ENCODE measurements at regions not wholly inside any gene's neighbourhood (a gene's known extent, or its start where the extent isn't known, plus 50 kb on each side); places are given as distances from the start of the nearest gene placed in this dataset.
A peak's percentile ranks its signal among the peaks of the same experiment; 100 is the strongest.

DNA sequence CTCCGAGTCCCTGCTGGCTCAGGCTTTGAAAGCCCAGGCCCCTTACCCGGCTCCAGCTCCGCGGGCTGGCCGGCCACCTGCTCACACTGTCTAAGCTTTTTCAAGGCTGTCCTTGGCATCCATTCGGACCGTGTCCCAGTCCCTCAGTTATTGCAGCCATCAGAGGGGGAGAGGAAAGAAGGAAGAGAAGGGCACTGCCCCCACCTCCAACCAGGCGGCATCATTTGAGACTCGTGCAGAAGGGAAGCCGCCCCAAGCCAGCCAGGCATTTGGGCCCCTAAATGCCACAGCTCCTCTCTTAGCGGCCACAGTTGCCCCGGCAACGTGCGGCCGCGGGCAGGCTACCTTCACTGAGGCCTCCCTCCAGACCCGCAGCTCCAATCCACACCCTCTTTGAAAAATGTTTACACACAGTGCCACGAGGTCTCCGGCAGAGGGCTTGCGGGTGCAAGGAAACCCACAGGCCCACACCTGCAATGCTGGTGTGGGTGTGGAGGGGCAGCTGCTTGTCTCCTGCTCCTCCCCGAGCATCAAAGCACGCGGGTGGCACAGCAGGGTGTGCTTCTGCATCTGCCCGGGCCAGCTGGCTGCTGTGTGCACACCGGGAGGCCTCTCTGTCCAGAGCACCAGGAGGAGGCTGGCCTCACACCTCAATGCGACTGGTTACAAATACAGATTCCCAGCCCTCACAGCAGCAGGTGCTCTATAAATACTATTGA, 124.4 kb downstream of the CTTN start:
- DNase-seq, result peak; percentile 80

DNA sequence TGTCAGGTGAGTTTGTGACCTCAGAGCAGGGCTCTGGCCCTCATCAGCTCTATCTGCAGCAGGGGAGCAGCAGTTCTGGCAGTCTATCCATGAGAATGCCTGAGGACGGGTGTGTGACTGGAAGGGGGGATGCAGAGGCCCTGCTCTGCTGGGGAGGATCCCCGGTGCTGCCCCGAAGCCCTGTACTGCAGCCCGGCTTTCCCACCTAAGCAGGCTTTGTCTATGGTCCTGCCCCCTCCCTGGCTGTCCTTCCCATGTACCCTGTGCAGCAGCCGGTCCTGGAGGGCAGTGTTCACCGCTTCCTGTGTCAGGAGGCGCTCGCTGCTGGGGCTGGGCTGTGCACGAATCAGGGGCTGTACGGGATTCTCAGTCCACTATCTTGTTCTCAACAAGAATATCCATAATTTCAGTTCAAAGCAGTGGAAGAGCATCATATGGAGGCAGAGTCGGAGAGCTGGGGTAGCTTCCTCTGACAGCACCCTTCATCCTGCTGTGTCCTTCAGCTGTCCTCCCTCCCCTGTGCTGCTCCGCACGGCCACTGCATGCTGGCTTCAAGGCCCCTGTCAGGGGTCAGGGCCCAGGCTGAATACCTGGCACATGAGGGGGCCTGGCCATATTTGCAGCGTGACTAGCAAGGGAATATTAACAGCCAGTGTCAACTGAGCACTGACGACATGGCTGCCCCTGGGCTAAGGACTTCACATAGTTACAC, 125.2 kb downstream of the CTTN start:
- DNase-seq, result no peak

DNA sequence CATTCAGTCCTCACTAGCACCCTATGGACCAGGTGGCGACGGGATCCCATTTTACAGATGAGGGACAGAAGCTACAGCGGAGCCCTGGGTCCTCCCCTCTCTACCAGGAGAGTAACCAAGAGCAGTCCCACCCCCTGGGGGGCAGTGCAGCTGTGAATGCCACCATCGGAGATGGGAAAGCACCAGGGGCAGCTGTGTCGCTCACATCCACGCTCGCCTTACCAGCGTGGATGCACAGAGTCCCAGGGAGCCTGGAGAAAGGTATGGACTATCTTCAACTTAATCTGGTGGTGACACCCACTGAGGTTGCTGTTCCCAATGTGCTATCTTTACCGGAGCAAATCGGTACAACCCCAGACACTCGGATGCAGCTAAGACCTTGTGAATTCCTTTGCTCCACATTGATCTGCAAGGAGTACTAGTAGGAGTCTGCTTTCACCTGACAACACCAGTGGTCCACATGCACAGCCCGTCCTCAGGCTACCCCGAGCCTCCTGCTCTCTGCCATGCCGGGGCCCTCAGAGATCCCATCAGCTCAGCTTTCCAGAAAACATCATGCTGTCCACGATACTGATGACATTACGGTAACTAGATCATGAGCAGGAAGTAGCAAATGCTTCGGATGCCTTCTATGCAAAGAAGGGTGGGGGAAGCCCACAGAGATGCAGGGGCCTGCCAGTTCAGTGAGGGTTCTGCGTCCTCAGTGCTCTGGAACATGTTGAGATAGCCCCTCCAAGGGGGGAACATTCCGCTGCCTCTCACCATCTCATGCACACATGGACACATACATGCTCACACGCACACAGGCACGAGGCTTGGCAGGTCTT, 126.0 kb downstream of the CTTN start:
- DNase-seq, result no peak

DNA sequence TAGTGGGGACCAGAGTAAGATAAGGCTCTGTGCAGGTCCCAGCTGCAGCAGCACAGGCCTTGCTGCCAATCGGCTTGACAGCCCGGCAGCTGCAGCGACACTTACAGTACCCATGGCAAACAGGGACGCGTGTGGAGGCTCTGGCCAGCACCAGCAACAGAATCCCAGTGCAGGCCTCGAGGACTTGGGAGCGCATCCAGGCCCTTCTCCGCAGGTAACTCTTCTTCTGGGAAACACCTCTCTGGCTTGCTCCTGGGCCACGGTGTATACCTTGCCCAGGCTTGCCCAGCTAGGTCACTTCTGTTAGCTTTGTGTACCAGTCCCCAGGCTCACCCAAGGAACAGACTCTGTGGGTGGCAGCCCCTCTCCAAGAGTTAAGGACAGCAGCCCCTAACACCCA, 126.7 kb downstream of the CTTN start:
- no peak for DNase-seq

DNA sequence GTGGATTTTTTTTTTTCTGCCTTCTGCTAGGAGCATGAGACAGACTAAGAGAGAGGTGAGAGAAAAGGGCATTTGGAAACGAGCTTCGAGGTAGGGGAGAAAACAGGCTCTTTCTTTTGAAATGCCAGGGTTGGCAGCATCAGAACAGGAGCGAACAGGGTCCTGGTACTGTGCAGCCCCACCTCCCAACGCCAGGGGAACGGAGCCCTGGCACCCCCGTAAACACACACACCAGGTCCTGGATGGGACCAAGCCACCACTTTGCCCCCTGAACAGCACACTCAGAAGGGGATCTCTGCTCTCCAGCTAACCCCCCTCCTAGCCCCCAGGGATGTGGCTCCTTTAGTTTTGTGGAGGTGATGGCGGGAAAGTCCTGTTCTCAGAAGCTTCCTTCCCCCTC, 127.1 kb downstream of the CTTN start:
- DNase-seq, result no peak

DNA sequence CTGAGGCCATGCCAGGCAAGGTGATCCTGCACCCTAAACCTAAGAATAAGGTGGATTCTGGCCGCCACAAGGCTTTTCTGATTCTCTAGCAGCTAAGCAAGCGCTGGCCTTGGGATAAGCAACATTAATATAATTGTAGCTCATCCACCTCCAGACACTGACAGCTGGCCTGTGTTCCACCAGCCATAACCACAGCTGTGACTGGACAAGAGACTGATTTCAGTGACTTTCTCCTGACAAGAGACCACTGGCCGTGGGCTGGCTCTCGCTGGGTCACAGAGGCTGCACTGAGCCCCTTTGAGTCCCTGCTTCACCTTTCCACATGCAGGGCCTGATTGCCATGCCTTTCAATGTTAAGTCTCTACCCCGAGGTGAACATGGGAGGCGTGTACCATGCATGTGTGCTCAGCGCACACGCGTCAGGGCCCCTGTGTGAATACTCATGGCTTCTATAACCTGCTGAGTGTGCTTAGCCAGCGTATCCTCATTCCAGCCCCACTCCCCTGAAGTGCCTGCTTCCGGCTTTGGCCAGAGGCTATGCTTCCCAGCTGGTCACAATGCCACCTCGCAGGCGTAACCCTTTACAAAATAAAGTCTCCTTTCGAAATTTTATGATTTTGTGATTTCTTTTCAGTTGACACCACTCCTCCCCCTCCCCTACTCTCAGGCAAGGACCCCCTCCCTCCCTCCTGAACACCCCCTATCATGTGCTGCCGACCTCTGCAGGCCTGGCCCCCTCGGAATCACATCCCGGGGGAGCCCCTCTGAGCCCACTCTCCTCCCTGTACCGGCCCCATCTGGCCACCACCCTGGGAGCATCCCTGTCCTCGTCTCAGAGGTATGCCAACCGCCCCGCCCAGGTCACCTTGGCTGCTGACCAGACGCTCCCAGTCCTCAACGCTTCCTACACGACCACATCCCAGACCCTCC, 128.1 kb downstream of the CTTN start:
- no peak for DNase-seq

DNA sequence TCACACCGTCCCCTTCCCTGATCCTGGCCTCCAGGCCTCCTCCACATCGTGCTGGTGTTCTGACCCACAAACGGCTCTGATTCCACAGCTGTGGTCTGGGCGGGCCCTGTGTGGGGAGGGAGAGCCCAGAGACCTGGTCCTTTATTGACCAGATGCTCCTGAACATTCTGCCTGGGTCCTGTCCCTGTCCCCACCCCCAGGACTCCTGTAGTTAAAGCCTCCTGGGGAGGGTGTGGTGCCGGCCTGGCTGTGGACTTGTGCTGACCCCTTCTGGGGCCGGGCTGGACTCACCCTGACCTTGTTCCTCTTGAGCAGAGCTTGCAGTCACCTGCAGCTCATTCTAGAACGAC, 128.7 kb downstream of the CTTN start:
- no peak for DNase-seq

DNA sequence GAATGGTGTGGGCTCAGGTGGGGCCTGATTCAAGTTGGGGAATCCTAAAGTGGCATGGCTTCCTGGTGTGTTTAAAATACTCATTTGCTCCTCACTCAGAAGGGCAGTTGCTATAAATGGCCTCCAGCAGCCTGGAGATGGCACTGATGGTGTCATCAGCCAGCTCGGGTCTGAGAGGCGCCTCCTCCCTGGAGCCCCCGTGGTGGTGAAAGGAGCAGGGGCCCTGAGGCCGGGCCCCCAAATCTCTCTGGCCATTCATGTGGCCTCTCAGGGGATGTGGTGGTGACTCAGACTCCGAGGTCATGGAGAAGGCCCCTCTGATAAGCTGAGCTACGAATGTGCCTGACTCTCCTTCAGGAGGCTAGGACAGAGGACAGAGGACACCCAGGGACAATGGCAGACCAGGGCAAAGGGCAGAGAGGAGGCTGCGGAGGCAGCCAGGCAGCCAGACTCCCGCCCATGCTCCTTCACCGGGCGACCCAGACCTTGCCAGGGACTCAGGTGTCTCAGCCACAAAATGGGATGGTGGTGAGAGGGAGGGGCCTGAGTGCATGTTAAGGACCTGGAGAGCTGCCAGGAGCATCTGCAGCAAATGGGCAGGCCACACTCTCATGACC, 129.2 kb downstream of the CTTN start:
- no peak for DNase-seq

DNA sequence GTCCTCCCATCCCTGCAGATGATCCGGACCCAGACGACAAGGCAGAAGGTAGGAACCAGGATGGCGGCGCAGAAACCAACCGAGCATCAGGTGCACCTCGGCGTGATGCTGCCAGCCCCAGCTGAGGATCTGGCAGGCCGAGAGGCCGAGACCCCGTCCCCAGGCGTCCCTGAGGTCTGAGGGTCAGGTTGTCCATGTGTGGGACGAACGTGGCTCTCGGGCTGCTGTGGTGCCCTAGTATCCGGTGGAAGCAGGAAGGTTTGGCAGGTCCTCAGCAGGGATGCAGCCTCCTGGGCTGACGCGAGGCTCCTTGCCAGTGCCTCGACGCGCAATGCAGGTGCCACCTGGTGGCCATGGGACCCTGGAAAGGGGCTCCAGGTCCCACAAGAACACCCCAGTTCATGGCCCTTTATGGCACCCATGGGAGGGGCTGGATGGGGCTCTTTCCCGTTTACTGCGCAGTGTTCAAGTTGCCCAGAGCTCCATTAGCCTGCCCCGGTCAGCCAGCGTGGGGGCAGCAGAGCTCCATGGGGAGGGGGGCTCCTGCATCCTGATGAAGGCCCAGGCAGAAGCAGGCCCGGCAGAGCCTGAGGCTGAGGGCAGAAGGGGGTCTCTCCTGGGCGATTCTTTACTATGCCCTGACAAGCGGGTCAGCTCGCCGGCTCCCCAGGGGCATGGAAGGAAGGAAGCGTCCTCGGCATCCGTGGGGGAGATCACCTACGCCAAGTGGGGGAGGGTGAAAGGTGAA, 129.9 kb downstream of the CTTN start:
- DNase-seq, result no peak

DNA sequence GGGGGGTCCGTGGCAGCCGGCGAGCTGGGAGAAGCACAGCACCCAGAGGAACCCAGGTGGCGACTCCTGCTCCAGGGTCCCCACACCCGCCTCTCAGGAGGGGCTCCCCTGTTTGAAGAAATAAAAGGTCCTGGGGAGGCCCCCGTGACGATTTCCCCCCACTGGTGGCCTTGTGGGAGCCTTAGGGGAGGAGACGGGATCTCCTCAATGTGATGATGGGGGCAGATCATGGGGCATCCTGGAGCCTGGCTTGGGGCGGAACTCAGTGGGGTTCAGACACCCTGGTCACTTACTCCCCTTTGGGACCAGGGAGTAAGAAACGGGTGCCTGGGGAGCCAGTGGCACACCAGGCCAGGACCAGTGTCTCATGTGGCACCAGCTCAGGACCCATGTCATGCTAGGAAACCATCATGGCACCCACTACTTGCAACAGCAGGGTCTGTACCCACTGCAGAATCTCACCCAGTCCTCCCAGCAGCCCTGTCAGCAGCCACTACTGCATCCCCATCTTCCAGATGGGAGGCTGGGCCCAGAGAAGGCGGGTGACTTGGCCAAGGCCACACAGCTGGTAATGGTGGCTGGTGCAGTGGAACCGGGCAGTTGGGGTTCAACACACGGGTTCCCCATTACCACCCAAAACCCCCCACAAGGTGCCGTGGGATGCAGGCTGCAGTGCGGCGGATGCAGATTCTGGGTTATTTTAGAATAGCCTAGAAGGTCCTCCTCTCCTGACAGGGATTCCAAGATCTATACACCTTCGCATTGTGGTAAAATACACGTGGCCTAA, 130.7 kb downstream of the CTTN start:
- no peak for DNase-seq

DNA sequence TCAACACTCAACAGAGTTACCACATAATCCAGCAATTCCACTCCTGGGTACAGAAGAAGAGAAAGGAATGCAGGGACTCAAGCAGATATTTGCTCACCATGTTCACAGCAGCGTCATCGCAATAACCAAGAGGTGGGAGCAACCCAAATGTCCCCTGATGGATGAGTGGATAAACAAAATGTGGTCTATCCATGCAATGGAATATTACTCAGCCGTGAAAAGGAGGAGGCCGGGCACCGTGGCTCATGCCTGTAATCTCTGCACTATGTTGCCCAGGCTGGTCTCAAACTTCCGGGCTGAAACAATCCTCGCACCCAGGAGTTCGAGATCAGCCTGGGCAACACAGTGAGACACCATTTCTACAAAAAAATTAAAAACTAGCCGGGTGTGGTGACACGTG, 131.7 kb downstream of the CTTN start:
- no peak for DNase-seq

DNA sequence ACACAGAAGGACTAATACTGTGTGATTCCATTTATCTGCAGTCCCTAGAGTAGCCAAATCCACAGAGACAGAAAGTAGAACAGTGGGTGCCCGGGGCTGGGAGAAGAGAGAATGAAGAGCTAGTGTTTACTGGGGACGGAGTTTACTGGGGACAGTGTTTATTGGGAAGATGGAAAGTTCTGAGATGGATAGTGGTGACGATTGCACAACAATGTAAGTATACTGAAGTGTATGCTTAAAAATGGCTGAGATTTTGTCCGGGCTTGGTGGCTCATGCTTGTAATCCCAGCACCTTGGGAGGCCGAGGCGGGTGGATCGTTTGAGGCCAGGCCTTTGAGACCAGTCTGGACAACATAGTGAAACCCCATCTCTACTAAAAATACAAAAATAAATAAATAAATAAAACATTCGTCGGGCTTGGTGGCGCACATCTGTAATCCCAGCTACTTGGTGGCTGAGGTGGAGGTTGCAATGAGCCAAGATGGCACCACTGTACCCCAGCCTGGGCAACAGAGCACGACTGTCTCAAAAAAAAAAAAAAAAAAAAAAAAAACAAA, 132.4 kb downstream of the CTTN start:
- DNase-seq, result no peak

DNA sequence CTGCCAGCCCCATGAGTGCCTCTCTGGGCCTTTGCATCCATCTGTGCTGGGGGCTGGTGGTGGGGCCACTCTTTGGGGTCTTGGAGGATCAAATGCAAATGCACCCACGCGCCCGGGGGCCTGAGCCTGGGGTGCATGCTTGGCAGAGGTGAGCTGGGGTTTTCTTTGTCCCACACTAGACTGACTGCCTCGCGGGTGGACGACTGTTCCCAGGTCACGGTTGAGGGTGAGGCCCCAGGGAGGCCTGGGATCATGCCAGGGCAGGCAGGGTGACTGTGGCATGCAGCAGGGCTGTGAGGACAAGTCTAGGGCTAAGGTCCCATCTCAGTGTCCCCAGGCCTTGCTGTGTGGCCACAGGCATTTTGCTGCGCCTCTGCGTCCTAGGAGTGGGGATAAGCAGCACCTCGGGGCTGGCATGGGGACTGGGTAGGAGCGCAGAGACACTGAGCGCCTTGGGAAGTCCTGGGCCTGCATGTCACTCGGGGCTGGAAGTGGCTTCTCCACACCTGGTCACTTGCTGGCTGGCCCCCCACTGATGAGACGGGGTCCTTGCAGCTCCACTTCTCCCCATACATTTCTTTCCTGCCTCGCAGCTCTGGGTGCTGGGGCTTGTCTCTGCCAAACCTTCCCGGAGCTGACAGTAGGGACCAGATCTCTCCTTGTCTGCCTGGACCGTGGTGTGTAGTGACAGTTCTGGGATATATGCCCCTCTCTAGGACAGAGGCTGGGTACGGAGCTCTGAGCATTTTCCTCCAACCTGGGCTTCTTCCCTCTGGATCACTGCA, 133.1 kb downstream of the CTTN start:
- DNase-seq, result no peak

DNA sequence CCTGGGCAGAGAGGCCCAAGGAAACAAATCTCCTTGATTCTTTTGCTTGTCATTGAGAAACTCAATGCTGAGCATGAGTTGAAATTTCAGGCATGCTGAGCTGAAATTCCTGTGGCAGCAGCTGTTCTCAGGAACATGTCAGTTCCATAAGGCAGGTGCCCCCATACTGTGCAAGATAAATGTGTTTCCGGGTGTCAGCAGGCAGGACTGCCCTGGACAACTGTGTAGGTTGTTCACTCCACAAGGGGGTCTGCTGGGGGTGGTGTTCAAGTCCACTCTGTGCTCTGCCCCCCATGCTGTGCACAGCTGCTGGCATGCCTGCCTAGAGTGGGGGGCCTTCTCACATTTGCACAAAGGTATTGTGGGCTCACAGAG, 133.7 kb downstream of the CTTN start:
- DNase-seq, result no peak

DNA sequence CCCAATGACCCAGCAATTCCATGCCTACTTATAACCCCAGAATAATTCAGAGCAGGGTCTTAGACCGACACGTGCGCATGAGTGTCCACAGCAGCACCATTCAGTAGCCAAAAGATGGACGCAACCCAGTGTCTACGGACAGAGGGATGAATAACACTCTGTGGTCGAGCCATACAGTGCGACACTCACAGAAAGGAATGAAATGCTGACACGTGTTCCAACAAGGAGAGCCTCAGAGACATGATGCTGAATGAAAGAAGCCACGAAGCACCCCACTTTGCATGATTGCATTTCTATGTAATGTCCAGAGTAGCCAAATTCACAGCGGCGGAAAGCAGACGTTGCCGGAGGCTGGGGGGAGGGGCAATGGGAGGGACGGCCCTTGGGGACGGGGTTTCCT, 134.4 kb downstream of the CTTN start:
- DNase-seq, result no peak

DNA sequence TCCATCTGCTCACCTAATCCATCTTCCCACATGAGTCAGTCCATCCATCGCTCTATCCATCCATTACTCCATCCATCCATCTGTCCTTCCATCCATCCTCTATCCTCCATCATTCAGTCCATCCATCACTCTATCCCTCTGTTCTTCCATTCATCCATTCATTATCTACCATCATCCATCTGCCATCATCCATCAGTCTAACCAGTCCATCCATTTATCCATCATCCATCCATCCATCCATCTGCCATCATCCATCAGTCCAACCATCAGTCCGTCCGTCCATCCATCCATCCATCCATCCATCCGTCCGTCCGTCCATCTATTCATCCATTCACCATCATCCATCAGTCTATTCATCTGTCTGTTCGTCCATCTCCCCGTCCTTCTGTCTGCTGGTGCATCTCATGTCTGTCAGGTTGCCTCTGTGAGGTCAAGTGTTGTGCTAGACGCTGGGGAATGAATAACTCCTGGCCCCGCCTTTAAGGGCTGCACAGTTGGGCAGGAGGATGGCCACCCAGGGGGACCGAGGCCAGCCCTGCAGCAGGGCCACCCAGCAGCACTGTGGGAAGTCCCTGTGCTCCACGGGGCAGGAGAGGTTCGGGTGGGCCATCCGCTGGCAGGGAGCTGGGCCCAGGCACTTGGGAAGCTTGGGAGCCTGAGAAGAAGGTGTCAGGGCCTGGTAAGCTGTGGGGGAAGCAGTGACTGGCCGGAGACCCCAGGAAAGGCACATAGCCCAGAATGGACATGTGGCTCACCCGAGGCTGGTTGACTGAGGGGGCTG, 137.1 kb downstream of the CTTN start:
- no peak for DNase-seq

DNA sequence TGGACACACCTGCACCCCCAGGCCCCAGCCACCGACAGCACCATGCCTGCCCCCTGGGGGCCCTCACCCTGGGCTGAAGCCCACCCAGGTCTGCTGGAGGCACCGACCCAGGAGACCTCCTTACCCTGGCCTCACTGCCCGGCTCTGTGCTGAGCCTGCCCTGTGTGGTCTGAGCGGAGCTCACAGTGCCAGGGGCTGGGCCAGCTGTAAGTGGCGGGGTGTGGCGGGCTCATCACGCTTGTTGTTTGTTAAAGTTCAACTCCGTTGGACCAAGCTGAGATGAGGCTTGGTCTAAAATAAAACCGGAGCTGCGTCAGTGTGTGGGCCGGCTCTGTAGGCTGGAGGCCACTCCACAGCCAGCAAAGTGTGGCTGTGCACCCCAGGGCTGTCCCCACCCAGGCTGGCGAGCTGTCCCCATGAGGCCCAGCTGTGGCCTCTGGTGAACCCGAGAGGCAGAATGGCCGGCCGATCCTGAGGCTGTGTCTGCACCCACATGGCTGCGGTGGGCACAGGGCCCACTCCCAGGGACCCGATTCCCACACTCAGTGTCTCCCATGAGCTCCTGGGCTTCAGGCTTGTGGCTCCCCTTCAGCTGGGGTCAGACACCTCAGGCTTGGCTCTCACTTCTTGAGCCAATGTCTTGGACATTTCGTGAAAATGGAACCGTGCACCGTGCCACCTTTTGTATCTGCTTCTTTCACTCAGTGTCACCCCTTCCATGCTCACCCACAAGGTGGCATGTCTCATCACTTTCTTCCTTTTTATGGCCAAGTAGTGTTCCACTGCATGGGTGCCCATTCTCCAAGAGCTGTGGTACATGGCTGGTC, 137.9 kb downstream of the CTTN start:
- DNase-seq, result no peak

All from NCI-H1417 treated with DMSO at 0.1 percent for 48 hours (cell line).